Gastroesophageal sphincter (tissue), 3 donors: ENCODE measurements at regions not wholly inside any gene's neighbourhood (a gene's known extent, or its start where the extent isn't known, plus 50 kb on each side); places are given as distances from the start of the nearest gene placed in this dataset.

Experiments
- CTCF ChIP-seq, 4 experiments: fragments of 200-600 bp in 2 of 4; fragments of 450-650 bp in 2 of 4; sonication (generic) in 1 of 4; IDR thresholded peaks; one replicate each; pipeline ENCODE4 v1.5.1; 2017 to 2019; ENCODE audit warnings: antibody characterized with exemption in 4 of 4, mild to moderate bottlenecking in 2 of 4, moderate library complexity in 2 of 4
- POLR2A ChIP-seq, 2 donors: fragments of 450-650 bp; IDR thresholded peaks; one replicate each; pipeline ENCODE4 v1.6.1; 2017; ENCODE audit warnings: antibody characterized with exemption in 2 of 2, mild to moderate bottlenecking in 2 of 2, moderate library complexity in 1 of 2

- TF ChIP-seq CTCF (IDR thresholded peaks at IDR 0.05) = no peak
- TF ChIP-seq POLR2A (IDR thresholded peaks at IDR 0.05) = no peak
Measured at GRCh38 chr6:67971812-67972211, 663.3 kb upstream of the ADGRB3 start.
